ENCODE measurements at regions not wholly inside any gene's neighbourhood (a gene's known extent, or its start where the extent isn't known, plus 50 kb on each side); places are given as distances from the start of the nearest gene placed in this dataset.
"Not testable (repeated sequence)": the region's sequence is repeated elsewhere in the genome, so short reads cannot be mapped to it uniquely, and the experiment has no call there.

DNA sequence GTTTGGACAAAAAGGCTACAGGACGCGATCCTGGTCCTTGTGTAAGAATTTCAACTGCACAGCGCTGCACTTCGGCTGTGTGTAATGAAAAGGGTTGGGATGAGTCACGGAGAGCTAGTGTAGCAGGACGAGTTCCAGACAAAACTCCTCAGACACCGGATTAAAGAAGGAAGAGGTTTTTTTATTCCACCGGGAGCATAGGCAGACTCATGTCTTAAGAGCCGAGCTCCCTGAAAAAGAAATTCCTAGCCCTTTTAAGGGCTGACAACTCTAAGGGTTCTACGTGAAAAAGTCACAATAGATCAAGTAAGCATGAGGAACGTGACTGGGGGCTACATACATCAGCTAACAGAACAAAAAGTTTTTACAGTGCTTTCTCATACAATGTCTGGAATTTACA lies 54.8 kb upstream of the FAM90A1 start:
- DNase-seq (ENCODE audit: low read depth in 3 of 3, low spot score in 1 of 3) = not testable (repeated sequence)

- not testable (repeated sequence) for DNase-seq (ENCODE audit: low read depth in 3 of 3, low spot score in 1 of 3)
Measured at GRCh38 chr12:8285681-8286080, 58.3 kb upstream of the FAM90A1 start.

- not testable (repeated sequence) for DNase-seq (ENCODE audit: low read depth in 3 of 3, low spot score in 1 of 3)
Measured at GRCh38 chr12:8291764-8292163, 64.3 kb upstream of the FAM90A1 start.

DNA sequence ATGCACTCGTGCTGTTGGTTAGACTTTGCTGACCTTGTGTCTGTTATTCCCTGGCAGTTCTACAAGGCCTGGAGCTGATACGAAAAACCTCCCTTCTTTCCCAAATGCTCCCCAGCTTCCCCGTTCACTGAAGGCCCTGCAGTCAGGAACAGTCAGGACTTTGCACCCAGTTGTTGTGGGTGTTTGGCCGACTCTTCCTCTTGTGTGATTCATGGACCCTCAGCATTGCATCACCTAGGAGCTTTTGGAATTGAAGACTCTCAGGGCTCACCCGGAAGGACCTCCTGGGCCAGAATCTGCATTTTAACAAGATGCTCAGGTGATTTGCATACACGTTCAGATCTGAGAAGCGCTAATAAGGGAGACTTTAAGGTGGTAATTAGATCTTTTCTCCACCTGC lies 67.2 kb upstream of the FAM90A1 start:
- DNase-seq (ENCODE audit: low read depth in 3 of 3, low spot score in 1 of 3) = not testable (repeated sequence)

GRCh38 chr12:8308611-8309010 lies 81.2 kb upstream of the FAM90A1 start:
- DNase-seq (ENCODE audit: low read depth in 3 of 3, low spot score in 1 of 3) = not testable (repeated sequence)

- not testable (repeated sequence) for DNase-seq (ENCODE audit: low read depth in 3 of 3, low spot score in 1 of 3)
Measured at GRCh38 chr12:8315997-8316396, 88.6 kb upstream of the FAM90A1 start.

GRCh38 chr12:8317675-8318074 lies 90.3 kb upstream of the FAM90A1 start:
- not testable (repeated sequence) for DNase-seq (ENCODE audit: low read depth in 3 of 3, low spot score in 1 of 3)

DNA sequence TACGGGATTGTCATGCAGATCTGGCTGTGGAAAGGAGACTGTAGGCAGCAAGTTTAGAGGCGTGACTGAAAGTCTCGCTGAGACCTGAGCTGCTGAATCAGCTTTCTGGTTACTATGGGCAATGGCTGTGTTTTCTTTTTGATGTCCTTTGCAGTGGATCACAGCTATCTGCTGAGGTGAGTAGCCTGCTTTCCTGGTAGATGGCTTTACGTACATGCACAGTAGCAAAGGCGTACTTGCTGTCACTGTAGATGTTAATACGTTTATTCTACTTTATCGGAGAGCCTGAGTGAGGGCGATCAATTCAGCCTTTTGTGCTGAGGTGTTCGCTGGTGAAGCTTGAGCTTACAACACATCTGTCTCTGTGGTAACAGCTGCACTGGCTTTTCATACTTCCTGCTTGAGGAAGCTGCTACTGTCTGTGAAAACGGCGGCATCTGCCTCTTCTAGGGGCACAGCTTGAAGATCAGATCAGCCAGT lies 92.9 kb upstream of the FAM90A1 start:
- peak in 2 of 3 donors; percentile 1 for DNase-seq (ENCODE audit: low read depth in 3 of 3, low spot score in 1 of 3)

- not testable (repeated sequence) for DNase-seq (ENCODE audit: low read depth in 3 of 3, low spot score in 1 of 3)
Measured at GRCh38 chr12:8320791-8321370, 93.5 kb upstream of the FAM90A1 start.

- not testable (repeated sequence) for DNase-seq (ENCODE audit: low read depth in 3 of 3, low spot score in 1 of 3)
Measured at GRCh38 chr12:8325145-8325839, 97.9 kb upstream of the FAM90A1 start.

GRCh38 chr12:8328835-8329234 lies 101.4 kb upstream of the FAM90A1 start:
- DNase-seq (ENCODE audit: low read depth in 3 of 3, low spot score in 1 of 3) = not testable (repeated sequence)

- DNase-seq (ENCODE audit: low read depth in 3 of 3, low spot score in 1 of 3) = not testable (repeated sequence)
Measured at GRCh38 chr12:8332373-8332772, 105.0 kb upstream of the FAM90A1 start.

DNA sequence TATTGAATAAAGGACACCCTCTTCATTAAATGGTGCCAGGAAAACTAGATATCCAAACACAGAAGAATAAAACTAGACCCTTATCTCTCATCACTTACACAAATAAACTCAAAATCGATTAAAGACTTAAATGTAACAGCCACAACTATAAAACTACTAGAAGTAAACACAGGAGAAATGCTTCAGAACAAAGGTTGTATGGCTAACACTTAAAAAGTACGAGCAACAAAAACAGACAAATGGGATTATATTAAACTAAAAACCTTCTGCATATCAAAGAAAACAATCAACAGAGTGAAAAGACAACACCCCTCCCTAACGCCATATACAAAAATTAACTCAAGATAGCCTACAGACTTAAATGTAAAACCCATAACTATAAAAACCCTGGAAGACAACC lies 104.7 kb upstream of the CLEC6A start:
- DNase-seq (ENCODE audit: low read depth in 3 of 3, low spot score in 1 of 3) = not testable (repeated sequence)

DNA sequence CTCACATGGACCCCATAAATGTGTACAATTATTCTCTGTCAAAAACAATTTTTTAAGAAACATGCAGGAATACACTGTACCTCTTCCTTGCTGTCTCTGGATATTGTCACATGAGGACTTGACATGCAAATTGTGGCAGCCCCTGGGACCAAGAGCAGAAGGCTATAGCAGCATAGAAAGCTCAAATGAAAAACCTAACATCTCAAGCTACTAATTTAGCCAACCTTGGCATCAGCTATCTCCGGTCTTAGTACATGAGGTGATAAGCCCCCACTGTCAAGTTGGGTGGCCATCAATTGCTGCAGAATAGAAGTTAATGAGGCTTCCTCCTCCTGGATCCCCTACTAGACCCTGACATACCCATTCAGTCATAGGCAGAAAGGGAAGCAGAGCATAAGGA lies 101.0 kb upstream of the CLEC6A start:
- DNase-seq (ENCODE audit: low read depth in 3 of 3, low spot score in 1 of 3) = not testable (repeated sequence)

DNA sequence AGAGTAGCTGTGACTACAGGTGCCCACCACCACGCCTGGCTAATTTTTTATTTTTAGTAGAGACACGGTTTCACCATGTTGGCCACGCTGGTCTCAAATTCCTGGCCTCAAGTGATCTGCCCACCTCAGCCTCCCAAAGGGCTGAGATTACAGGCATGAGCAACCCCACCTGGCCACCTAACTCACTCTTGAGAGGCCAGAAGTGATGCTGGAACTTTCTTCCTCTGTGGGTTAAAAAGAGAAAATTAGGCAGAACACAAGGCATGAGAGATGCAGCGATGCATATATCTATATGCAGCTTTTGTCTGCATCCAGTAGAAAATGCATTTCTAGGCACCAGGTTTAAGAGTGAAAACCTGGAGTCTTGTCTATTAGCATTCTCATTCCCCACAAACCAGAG lies 100.2 kb upstream of the CLEC6A start:
- DNase-seq (ENCODE audit: low read depth in 3 of 3, low spot score in 1 of 3) = not testable (repeated sequence)

DNA sequence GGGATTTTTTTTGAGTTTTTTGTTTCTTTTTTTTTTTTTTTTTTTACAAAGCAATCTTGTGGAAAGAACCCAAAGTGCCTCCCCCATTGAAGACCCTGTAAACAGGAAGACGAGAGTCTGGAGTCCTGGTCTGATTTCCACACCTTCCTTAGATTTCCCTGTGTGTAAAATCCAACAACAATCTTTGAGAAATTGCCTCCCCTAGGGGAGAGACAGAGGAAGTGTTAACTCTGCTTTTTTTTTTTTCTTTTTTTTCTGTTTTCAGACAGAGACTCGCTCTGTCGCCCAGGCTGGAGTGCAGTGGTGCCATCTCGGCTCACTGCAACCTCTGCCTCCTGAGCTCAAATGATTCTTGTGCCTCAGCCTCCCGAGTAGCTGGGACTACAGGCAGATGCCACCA lies 82.0 kb upstream of the CLEC6A start:
- DNase-seq (ENCODE audit: low read depth in 3 of 3, low spot score in 1 of 3) = not testable (repeated sequence)

GRCh38 chr12:8375122-8375521 lies 80.6 kb upstream of the CLEC6A start:
- not testable (repeated sequence) for DNase-seq (ENCODE audit: low read depth in 3 of 3, low spot score in 1 of 3)

DNA sequence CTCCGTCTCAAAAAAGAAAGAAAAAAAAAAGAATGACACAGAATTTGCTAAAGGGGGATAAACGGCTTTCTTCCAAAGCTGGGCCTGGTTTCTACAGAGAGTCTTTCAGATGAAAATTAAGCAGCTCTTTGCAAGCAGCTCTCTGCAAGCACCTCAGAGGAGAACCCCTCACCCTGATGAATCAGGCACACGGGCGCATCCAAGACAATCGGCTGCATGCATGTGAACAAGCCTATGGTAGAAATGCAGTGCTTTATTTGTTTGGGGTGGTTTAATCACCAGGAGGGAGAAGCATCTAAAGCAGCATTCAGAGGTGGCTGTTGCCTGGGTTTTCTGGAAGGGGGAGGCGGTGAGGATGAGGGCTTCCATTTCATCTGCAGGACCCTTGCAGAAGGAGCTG lies 78.0 kb upstream of the CLEC6A start:
- DNase-seq (ENCODE audit: low read depth in 3 of 3, low spot score in 1 of 3) = not testable (repeated sequence)

DNA sequence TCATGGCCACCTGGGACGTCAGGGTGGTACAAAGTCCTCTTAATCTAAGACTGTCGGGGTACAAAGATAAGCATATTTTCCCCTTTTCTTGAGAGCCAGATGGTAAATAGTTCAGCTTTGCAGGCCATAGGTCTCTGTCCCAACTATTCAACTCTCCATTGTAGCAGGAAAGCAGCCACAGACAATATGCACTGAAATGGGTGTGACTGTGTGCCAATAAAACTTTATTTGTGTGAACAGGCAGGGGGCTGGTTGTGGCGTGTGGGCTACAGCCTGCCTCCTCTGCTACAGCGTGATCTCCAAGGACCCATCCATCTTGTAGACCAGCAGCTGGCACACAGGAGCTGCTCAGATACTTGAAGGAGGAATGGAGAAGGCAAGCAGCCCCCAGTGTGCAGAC lies 73.2 kb upstream of the CLEC6A start:
- DNase-seq (ENCODE audit: low read depth in 3 of 3, low spot score in 1 of 3) = not testable (repeated sequence)

DNA sequence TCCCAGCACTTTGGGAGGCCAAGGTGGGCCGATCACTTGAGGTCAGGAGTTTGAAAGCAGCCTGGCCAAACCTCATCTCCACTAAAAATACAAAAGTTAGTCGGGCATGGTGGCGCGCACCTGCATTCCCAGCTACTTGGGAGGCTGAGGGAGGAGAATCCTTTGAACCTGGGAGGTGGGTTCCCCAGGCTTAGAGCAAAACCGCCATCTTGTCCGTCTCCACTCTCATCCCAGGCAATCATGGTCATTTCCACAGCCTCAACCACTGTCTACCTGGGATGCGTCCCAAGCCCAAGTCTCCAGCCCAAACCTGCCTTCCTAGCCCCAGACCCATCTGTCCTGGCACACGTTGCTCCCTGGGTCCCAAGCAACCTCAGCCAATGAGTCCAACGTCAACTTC lies 71.1 kb upstream of the CLEC6A start:
- DNase-seq (ENCODE audit: low read depth in 3 of 3, low spot score in 1 of 3) = not testable (repeated sequence)

DNA sequence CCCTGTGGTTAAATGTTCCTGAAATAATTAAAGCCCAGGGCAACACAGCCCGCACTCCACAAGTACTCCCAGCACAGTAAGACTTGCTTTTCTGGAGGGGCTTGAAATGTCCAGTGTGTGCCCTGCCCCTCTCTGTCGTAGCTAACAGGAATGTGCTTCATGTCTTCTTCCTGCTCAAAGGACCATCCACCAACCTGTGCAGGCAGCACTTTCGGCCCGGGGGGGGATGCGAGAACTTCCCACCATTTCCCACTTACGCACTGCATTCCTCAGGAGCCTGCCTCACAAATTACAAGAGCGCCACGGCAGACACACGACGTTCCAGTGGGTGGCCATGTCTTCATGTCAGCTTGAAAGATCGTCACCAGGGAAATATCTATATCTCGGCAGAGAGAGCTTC lies 70.3 kb upstream of the CLEC6A start:
- DNase-seq (ENCODE audit: low read depth in 3 of 3, low spot score in 1 of 3) = not testable (repeated sequence)

- not testable (repeated sequence) for DNase-seq (ENCODE audit: low read depth in 3 of 3, low spot score in 1 of 3)
Measured at GRCh38 chr12:8386661-8387060, 69.1 kb upstream of the CLEC6A start.

- not testable (repeated sequence) for DNase-seq (ENCODE audit: low read depth in 3 of 3, low spot score in 1 of 3)
Measured at GRCh38 chr12:8389296-8389695, 66.5 kb upstream of the CLEC6A start.

Measured in stimulated activated CD4-positive, alpha-beta T cell treated with anti-CD3 and anti-CD28 coated beads, TNF-alpha, amount 100 ng/mL, for 1 hour (primary cell).